ENCODE measurements at regions not wholly inside any gene's neighbourhood (a gene's known extent, or its start where the extent isn't known, plus 50 kb on each side); places are given as distances from the start of the nearest gene placed in this dataset.

DNA sequence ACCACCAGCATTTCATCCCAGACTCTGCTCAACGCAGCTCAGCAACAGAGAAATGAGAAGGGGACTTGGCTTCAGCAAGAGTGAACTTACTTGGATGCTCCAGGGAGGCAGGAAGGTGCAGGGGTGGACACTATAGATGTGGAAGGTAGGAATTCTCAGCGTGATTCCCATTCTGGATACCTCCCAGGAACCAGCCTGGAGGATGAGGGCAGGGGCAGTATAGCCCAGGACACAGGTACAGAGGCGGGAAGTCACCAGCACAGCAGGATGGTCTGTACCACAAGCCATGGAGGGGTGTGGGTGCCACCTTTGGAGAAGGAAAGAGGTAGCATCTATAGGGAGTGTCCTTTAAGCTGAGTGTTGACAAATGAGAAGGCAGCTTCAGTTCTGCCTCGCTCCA, 1275.2 kb downstream of the TBC1D22A start:
- H3K4me2 ChIP-seq (ENCODE audit: low read depth, low read length): no peak overlapping the region
- no peaks in the 10 kb centered on the region for H4K20me1 ChIP-seq (ENCODE audit: insufficient read depth, low read length)
- ATAC-seq (no peak), FAIRE-seq (no peak), DNase-seq (ENCODE audit: low spot score) (no peak)
- intact Hi-C loops (cut with micrococcal nuclease; ENCODE audit: unreplicated experiment): no loop called here
- no TSS peak for BruUV-seq (replicated peaks)
- CTCF ChIA-PET (ENCODE audit: low intra/inter-chr PET ratio, low total read pairs): no interaction called here
- 0% methylated on average over 3 of the region's 4 CpGs for WGBS (ENCODE audit: low lambda C conversion rate)
- no peaks in the 10 kb centered on the region for H3K9me3 ChIP-seq (ENCODE audit: low read length)
- TF ChIP-seq, protein P1, sequence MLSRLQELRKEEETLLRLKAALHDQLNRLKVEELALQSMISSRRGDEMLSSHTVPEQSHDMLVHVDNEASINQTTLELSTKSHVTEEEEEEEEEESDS (CRISPR knock-in tag; IDR thresholded peaks at IDR 0.05; ENCODE audit: borderline replicate concordance): no peak
- TF ChIP-seq ZNF558 (CRISPR knock-in tag; IDR thresholded peaks at IDR 0.05; ENCODE audit: borderline replicate concordance) (no peak), RCOR2 (CRISPR knock-in tag; IDR thresholded peaks at IDR 0.05) (no peak), MYNN (CRISPR knock-in tag; IDR thresholded peaks at IDR 0.05; ENCODE audit: low read depth) (no peak), ARHGAP35 (CRISPR knock-in tag; IDR thresholded peaks at IDR 0.05; ENCODE audit: borderline replicate concordance) (no peak), SIX4 (CRISPR knock-in tag; IDR thresholded peaks at IDR 0.05) (no peak), ZNF850 (CRISPR knock-in tag; conservative IDR thresholded peaks at IDR 0.05) (no peak), GATAD1 (CRISPR knock-in tag; IDR thresholded peaks at IDR 0.05) (no peak), ZNF614 (CRISPR knock-in tag; IDR thresholded peaks at IDR 0.05; ENCODE audit: borderline replicate concordance) (no peak), EEA1 (CRISPR knock-in tag; IDR thresholded peaks at IDR 0.05; ENCODE audit: borderline replicate concordance) (no peak), MXD4 (CRISPR knock-in tag; IDR thresholded peaks at IDR 0.05) (no peak), GATAD2A (CRISPR knock-in tag; IDR thresholded peaks at IDR 0.05) (no peak), ZNF629 (CRISPR knock-in tag; conservative IDR thresholded peaks at IDR 0.05) (no peak)
- TF ChIP-seq, protein P2, sequence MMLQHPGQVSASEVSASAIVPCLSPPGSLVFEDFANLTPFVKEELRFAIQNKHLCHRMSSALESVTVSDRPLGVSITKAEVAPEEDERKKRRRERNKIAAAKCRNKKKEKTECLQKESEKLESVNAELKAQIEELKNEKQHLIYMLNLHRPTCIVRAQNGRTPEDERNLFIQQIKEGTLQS (CRISPR knock-in tag; IDR thresholded peaks at IDR 0.05): no peak
- TF ChIP-seq, protein P3, sequence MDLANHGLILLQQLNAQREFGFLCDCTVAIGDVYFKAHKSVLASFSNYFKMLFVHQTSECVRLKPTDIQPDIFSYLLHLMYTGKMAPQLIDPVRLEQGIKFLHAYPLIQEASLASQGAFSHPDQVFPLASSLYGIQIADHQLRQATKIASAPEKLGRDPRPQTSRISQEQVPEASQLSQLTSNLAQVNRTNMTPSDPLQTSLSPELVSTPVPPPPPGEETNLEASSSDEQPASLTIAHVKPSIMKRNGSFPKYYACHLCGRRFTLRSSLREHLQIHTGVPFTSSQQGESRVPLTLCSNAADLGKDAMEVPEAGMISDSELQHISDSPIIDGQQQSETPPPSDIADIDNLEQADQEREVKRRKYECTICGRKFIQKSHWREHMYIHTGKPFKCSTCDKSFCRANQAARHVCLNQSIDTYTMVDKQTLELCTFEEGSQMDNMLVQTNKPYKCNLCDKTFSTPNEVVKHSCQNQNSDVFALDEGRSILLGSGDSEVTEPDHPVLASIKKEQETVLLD (CRISPR knock-in tag; IDR thresholded peaks at IDR 0.05; ENCODE audit: low read depth): no peak
- TF ChIP-seq, protein P4, sequence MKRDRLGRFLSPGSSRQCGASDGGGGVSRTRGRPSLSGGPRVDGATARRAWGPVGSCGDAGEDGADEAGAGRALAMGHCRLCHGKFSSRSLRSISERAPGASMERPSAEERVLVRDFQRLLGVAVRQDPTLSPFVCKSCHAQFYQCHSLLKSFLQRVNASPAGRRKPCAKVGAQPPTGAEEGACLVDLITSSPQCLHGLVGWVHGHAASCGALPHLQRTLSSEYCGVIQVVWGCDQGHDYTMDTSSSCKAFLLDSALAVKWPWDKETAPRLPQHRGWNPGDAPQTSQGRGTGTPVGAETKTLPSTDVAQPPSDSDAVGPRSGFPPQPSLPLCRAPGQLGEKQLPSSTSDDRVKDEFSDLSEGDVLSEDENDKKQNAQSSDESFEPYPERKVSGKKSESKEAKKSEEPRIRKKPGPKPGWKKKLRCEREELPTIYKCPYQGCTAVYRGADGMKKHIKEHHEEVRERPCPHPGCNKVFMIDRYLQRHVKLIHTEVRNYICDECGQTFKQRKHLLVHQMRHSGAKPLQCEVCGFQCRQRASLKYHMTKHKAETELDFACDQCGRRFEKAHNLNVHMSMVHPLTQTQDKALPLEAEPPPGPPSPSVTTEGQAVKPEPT (CRISPR knock-in tag; IDR thresholded peaks at IDR 0.05; ENCODE audit: low read depth): no peak
- TF ChIP-seq, protein P5, sequence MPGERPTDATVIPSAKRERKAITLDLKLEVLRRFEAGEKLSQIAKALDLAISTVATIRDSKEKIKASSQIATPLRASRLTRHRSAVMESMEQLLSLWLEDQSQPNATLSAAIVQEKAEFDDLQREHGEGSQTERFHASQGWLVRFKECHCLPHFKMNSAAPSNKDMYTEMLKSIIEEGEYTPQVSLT (CRISPR knock-in tag; IDR thresholded peaks at IDR 0.05; ENCODE audit: borderline replicate concordance, low read depth): no peak
- H3K4me1 ChIP-seq (ENCODE audit: insufficient read depth, low read length): no peaks in the 10 kb centered on the region
- no peak overlapping the region for H2AFZ ChIP-seq (ENCODE audit: low read length)
- H3K27me3 ChIP-seq (ENCODE audit: control insufficient read depth in 1 of 2, insufficient read depth in 2 of 2, low read length in 2 of 2): peaks cover 0 to 8% of the 10 kb centered on the region in 2 experiments; a peak in 3 of 5 replicates
- H3K4me3 ChIP-seq (replicated peaks in 1 of 3; ENCODE audit: insufficient read depth in 1 of 3, low read depth in 2 of 3, low read length in 3 of 3): no peak overlapping the region
- H3K9ac ChIP-seq (ENCODE audit: insufficient read depth, low read depth, low read length): no peak overlapping the region
- POLR2A ChIA-PET: no interaction called here
- in situ Hi-C loops (cut with HindIII; ENCODE audit: extremely low pct_ligation_motif_present, low pct_unique_long_range_greater_than_20kb): no loop called here
- H3K36me3 ChIP-seq (replicated peaks in 1 of 2; ENCODE audit: control insufficient read depth in 1 of 2, insufficient read depth in 2 of 2, low read length in 2 of 2): no peaks in the 10 kb centered on the region
- H3K27ac ChIP-seq (ENCODE audit: extremely low read length, insufficient read depth, low read length): no peak overlapping the region
- H3K79me2 ChIP-seq (ENCODE audit: insufficient read depth, low read length): no peaks in the 10 kb centered on the region

Data from HepG2 (cell line).